ENCODE measurements at regions not wholly inside any gene's neighbourhood (a gene's known extent, or its start where the extent isn't known, plus 50 kb on each side); places are given as distances from the start of the nearest gene placed in this dataset.

DNA sequence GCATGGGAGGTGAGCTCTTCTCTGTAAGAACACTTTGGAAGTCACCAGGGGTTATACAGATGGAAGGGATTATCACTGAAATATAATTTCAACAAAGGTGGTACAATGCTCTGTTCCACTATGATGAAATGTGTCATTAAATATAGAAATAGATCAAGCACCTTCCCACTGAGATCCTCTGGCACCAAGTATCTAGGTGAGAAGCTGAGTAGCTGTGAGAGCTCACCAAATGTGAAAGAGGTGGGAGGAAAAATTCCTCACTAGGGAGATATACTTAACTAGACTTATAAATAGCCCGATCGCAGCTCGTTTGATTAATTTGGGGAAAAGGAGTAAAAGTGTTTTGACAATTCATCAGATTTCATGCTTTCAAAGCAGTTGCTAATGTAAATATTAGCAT lies 247.6 kb downstream of the SMAD2 start:
- no peak for DNase-seq
- no peak overlapping the region for H3K4me3 ChIP-seq (ENCODE audit: low read depth in 2 of 2, low read length in 1 of 2)
- H3K27me3 ChIP-seq (ENCODE audit: insufficient read depth) = no peaks in the 10 kb centered on the region
- no peaks in the 10 kb centered on the region for H3K79me2 ChIP-seq (ENCODE audit: insufficient read depth)
- no peaks in the 10 kb centered on the region for H3F3A ChIP-seq (replicated peaks; ENCODE audit: insufficient read depth)
- POLR2A ChIA-PET = no interaction called here
- WGBS (ENCODE audit: low lambda C conversion rate) = 39% methylated on average over 3 of the region's 3 CpGs
- H3K27ac ChIP-seq (ENCODE audit: low read depth in 2 of 2, low read length in 1 of 2) = no peak overlapping the region
- H3K9ac ChIP-seq = no peak overlapping the region
- CTCF ChIA-PET = interaction anchor here (0.9 to 1.2 kb wide), 2 partner anchors 8 to 10 kb away, joined by 3 to 4 read pairs; no protein-coding TSS in a partner anchor
- TF ChIP-seq FOXM1 (IDR thresholded peaks at IDR 0.05; ENCODE audit: low read depth) (no peak), YY1 (IDR thresholded peaks at IDR 0.05; ENCODE audit: low read depth) (no peak), ELF1 (IDR thresholded peaks at IDR 0.05) (no peak), SMC3 (IDR thresholded peaks at IDR 0.05; ENCODE audit: low read depth, low read length) (no peak), RFX5 (IDR thresholded peaks at IDR 0.05; ENCODE audit: low read length) (no peak), FOSL2 (IDR thresholded peaks at IDR 0.05; ENCODE audit: borderline replicate concordance, low read depth) (no peak), FOXJ3 (CRISPR knock-in tag; IDR thresholded peaks at IDR 0.05) (no peak), JUND (IDR thresholded peaks at IDR 0.05) (no peak), SIN3A (IDR thresholded peaks at IDR 0.05; ENCODE audit: borderline replicate concordance, low read depth, low read length) (no peak)
- TF ChIP-seq, protein P1, sequence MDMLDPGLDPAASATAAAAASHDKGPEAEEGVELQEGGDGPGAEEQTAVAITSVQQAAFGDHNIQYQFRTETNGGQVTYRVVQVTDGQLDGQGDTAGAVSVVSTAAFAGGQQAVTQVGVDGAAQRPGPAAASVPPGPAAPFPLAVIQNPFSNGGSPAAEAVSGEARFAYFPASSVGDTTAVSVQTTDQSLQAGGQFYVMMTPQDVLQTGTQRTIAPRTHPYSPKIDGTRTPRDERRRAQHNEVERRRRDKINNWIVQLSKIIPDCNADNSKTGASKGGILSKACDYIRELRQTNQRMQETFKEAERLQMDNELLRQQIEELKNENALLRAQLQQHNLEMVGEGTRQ (IDR thresholded peaks at IDR 0.05; ENCODE audit: borderline replicate concordance, low read depth, low read length) = no peak
- TF ChIP-seq, protein P2, sequence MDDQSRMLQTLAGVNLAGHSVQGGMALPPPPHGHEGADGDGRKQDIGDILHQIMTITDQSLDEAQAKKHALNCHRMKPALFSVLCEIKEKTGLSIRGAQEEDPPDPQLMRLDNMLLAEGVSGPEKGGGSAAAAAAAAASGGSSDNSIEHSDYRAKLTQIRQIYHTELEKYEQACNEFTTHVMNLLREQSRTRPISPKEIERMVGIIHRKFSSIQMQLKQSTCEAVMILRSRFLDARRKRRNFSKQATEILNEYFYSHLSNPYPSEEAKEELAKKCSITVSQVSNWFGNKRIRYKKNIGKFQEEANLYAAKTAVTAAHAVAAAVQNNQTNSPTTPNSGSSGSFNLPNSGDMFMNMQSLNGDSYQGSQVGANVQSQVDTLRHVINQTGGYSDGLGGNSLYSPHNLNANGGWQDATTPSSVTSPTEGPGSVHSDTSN (IDR thresholded peaks at IDR 0.05) = no peak
- TF ChIP-seq, protein P3, sequence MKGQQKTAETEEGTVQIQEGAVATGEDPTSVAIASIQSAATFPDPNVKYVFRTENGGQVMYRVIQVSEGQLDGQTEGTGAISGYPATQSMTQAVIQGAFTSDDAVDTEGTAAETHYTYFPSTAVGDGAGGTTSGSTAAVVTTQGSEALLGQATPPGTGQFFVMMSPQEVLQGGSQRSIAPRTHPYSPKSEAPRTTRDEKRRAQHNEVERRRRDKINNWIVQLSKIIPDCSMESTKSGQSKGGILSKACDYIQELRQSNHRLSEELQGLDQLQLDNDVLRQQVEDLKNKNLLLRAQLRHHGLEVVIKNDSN (IDR thresholded peaks at IDR 0.05; ENCODE audit: borderline replicate concordance, low read depth) = no peak
- H3K4me1 ChIP-seq (ENCODE audit: control insufficient read depth in 1 of 2, insufficient read depth in 2 of 2, low read depth in 1 of 2, low read length in 1 of 2) = no peaks in the 10 kb centered on the region
- H2AFZ ChIP-seq (ENCODE audit: low read depth) = no peak overlapping the region
- H3K36me3 ChIP-seq (replicated peaks in 1 of 2; ENCODE audit: control insufficient read depth in 1 of 2, insufficient read depth in 2 of 2, low read length in 1 of 2) = no peaks in the 10 kb centered on the region
- no peaks in the 10 kb centered on the region for H3K9me3 ChIP-seq
- H4K20me1 ChIP-seq (ENCODE audit: insufficient read depth) = no peaks in the 10 kb centered on the region
- no peak overlapping the region for H3K4me2 ChIP-seq
- H3K9me2 ChIP-seq = no peaks in the 10 kb centered on the region

DNA sequence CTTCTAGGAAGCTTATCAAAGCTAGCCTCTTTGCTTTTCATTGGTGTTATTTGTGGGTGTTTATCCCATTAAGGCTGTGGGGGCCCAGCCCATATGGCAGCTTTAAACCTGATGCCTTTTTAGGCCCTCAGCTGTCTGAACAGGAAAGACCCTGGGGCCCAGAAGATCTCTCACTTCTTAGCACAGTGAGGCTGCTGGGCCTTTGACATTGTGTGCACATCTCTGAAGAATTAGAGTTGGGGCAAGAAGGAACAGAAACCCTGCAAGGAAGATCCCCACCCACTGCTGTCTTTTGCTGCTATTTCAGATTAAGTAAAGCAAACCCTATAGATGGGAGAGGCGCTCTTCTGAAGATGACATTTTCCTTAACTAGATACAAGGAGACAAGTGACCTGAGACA lies 250.0 kb downstream of the SMAD2 start:
- Histone ChIP-seq H3K79me2 (ENCODE audit: insufficient read depth) (no peaks in the 10 kb centered on the region), H3K9me2 (no peaks in the 10 kb centered on the region), H3K36me3 (replicated peaks in 1 of 2; ENCODE audit: control insufficient read depth in 1 of 2, insufficient read depth in 2 of 2, low read length in 1 of 2) (no peaks in the 10 kb centered on the region), H3K4me2 (no peak overlapping the region), H4K20me1 (ENCODE audit: insufficient read depth) (no peaks in the 10 kb centered on the region), H3K4me3 (ENCODE audit: low read depth in 2 of 2, low read length in 1 of 2) (no peak overlapping the region), H3K27ac (ENCODE audit: low read depth in 2 of 2, low read length in 1 of 2) (no peak overlapping the region), H2AFZ (ENCODE audit: low read depth) (no peak overlapping the region), H3K4me1 (ENCODE audit: control insufficient read depth in 1 of 2, insufficient read depth in 2 of 2, low read depth in 1 of 2, low read length in 1 of 2) (no peaks in the 10 kb centered on the region), H3K9me3 (no peaks in the 10 kb centered on the region), H3K27me3 (ENCODE audit: insufficient read depth) (no peaks in the 10 kb centered on the region), H3F3A (replicated peaks; ENCODE audit: insufficient read depth) (no peaks in the 10 kb centered on the region), H3K9ac (no peak overlapping the region)
- TF ChIP-seq RFX5 (IDR thresholded peaks at IDR 0.05; ENCODE audit: low read length) = no peak
- no peak for TF ChIP-seq GATA2 (CRISPR knock-in tag; IDR thresholded peaks at IDR 0.05)
- TF ChIP-seq, protein P2 (IDR thresholded peaks at IDR 0.05) = no peak
- TF ChIP-seq, protein P4, sequence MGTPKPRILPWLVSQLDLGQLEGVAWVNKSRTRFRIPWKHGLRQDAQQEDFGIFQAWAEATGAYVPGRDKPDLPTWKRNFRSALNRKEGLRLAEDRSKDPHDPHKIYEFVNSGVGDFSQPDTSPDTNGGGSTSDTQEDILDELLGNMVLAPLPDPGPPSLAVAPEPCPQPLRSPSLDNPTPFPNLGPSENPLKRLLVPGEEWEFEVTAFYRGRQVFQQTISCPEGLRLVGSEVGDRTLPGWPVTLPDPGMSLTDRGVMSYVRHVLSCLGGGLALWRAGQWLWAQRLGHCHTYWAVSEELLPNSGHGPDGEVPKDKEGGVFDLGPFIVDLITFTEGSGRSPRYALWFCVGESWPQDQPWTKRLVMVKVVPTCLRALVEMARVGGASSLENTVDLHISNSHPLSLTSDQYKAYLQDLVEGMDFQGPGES (IDR thresholded peaks at IDR 0.05; ENCODE audit: low read depth, low read length) = no peak
- no peak for TF ChIP-seq RAD21 (IDR thresholded peaks at IDR 0.05; ENCODE audit: low read length)
- no peak for TF ChIP-seq MXI1 (IDR thresholded peaks at IDR 0.05; ENCODE audit: low read depth, low read length)
- no peak for TF ChIP-seq FOXM1 (IDR thresholded peaks at IDR 0.05; ENCODE audit: low read depth)
- TF ChIP-seq FOXJ3 (CRISPR knock-in tag; IDR thresholded peaks at IDR 0.05) = no peak
- no peak for TF ChIP-seq RCOR1 (IDR thresholded peaks at IDR 0.05; ENCODE audit: low read length)
- no peak for TF ChIP-seq CHD2 (IDR thresholded peaks at IDR 0.05; ENCODE audit: low read length, partially characterized antibody)
- TF ChIP-seq FOSL2 (IDR thresholded peaks at IDR 0.05; ENCODE audit: borderline replicate concordance, low read depth) = no peak
- TF ChIP-seq JUND (IDR thresholded peaks at IDR 0.05) = no peak
- no peak for TF ChIP-seq EZH2phosphoT487 (IDR thresholded peaks at IDR 0.05; ENCODE audit: borderline replicate concordance, low read depth)
- TF ChIP-seq GABPA (IDR thresholded peaks at IDR 0.05; ENCODE audit: low read depth) = no peak
- no peak for TF ChIP-seq MEF2A (IDR thresholded peaks at IDR 0.05; ENCODE audit: borderline replicate concordance, low read depth)
- no peak for TF ChIP-seq EP300 (IDR thresholded peaks at IDR 0.05; ENCODE audit: borderline replicate concordance in 1 of 2, low read depth in 1 of 2, low read length in 1 of 2)
- TF ChIP-seq RXRA (IDR thresholded peaks at IDR 0.05; ENCODE audit: borderline replicate concordance, low read depth) = no peak
- no peak for DNase-seq
- 14% methylated on average over 1 of the region's 1 CpG for WGBS (ENCODE audit: low lambda C conversion rate)
- POLR2A ChIA-PET = no interaction called here
- CTCF ChIA-PET = no interaction called here

All from SK-N-SH (cell line).